ENCODE measurements at regions not wholly inside any gene's neighbourhood (a gene's known extent, or its start where the extent isn't known, plus 50 kb on each side); places are given as distances from the start of the nearest gene placed in this dataset.

GRCh38 chr20:48535556-48535955 is 292.2 kb downstream of the PREX1 start:
- no peak for DNase-seq
- Histone ChIP-seq H3K9ac (ENCODE audit: extremely low read depth, low read length, poor library complexity, severe bottlenecking) (no peak overlapping the region), H3K9me3 (ENCODE audit: control insufficient read depth, low read length) (no peaks in the 10 kb centered on the region), H3K4me1 (ENCODE audit: control insufficient read depth, insufficient read depth, low read length) (peaks cover 8% of the 10 kb centered on the region), H3K36me3 (ENCODE audit: control insufficient read depth, insufficient read depth, low read length) (no peaks in the 10 kb centered on the region), H3K27me3 (ENCODE audit: control insufficient read depth, insufficient read depth, low read length, poor library complexity, severe bottlenecking) (no peaks in the 10 kb centered on the region), H3K4me3 (ENCODE audit: low read length) (no peak overlapping the region), H3K27ac (ENCODE audit: low read depth, low read length) (no peak overlapping the region)
- Mint-ChIP-seq H3K27me3 (ENCODE audit: insufficient read depth) (no peaks in the 10 kb centered on the region), H3K4me3 (no peak overlapping the region), H3K4me1 (peaks cover 11% of the 10 kb centered on the region), H3K9me3 (no peaks in the 10 kb centered on the region), H3K36me3 (ENCODE audit: low read depth) (no peaks in the 10 kb centered on the region), H3K27ac (no peak overlapping the region)
- TF ChIP-seq CTCF (conservative IDR thresholded peaks at IDR 0.05), result no peak
- 96 to 100% methylated on average over 4 to 5 of the region's 5 CpGs for WGBS, 2 experiments (ENCODE audit: insufficient coverage in 1 of 2, insufficient read length in 1 of 2)

- TF ChIP-seq CTCF (conservative IDR thresholded peaks at IDR 0.05), result no peak
- no peak overlapping the region for H3K9ac ChIP-seq (ENCODE audit: extremely low read depth, low read length, poor library complexity, severe bottlenecking)
- no peaks in the 10 kb centered on the region for H3K4me1 Mint-ChIP-seq
- no peaks in the 10 kb centered on the region for H3K27me3 ChIP-seq (ENCODE audit: control insufficient read depth, insufficient read depth, low read length, poor library complexity, severe bottlenecking)
- no peak overlapping the region for H3K4me3 ChIP-seq (ENCODE audit: low read length)
- no peaks in the 10 kb centered on the region for H3K36me3 Mint-ChIP-seq (ENCODE audit: low read depth)
- H3K27me3 Mint-ChIP-seq (ENCODE audit: insufficient read depth), result no peaks in the 10 kb centered on the region
- H3K9me3 ChIP-seq (ENCODE audit: control insufficient read depth, low read length), result no peaks in the 10 kb centered on the region
- H3K9me3 Mint-ChIP-seq, result no peaks in the 10 kb centered on the region
- no peaks in the 10 kb centered on the region for H3K36me3 ChIP-seq (ENCODE audit: control insufficient read depth, insufficient read depth, low read length)
- no peak overlapping the region for H3K4me3 Mint-ChIP-seq
- 86 to 100% methylated on average over 1 to 2 of the region's 2 CpGs for WGBS, 2 experiments (ENCODE audit: insufficient coverage in 1 of 2, insufficient read length in 1 of 2)
- no peak overlapping the region for H3K27ac Mint-ChIP-seq
- H3K4me1 ChIP-seq (ENCODE audit: control insufficient read depth, insufficient read depth, low read length), result no peaks in the 10 kb centered on the region
- no peak overlapping the region for H3K27ac ChIP-seq (ENCODE audit: low read depth, low read length)
- no peak for DNase-seq
Measured at GRCh38 chr20:48532028-48532427, 295.8 kb downstream of the PREX1 start.

- no peaks in the 10 kb centered on the region for H3K27me3 Mint-ChIP-seq (ENCODE audit: insufficient read depth)
- no peaks in the 10 kb centered on the region for H3K4me1 ChIP-seq (ENCODE audit: control insufficient read depth, insufficient read depth, low read length)
- no peak overlapping the region for H3K9ac ChIP-seq (ENCODE audit: extremely low read depth, low read length, poor library complexity, severe bottlenecking)
- no peaks in the 10 kb centered on the region for H3K27me3 ChIP-seq (ENCODE audit: control insufficient read depth, insufficient read depth, low read length, poor library complexity, severe bottlenecking)
- no peaks in the 10 kb centered on the region for H3K36me3 ChIP-seq (ENCODE audit: control insufficient read depth, insufficient read depth, low read length)
- no peak overlapping the region for H3K4me3 ChIP-seq (ENCODE audit: low read length)
- no peak overlapping the region for H3K4me3 Mint-ChIP-seq
- H3K27ac Mint-ChIP-seq, result no peak overlapping the region
- H3K9me3 ChIP-seq (ENCODE audit: control insufficient read depth, low read length), result no peaks in the 10 kb centered on the region
- WGBS, 2 experiments (ENCODE audit: insufficient coverage in 1 of 2, insufficient read length in 1 of 2), result 80 to 84% methylated on average over 1 to 2 of the region's 2 CpGs
- H3K36me3 Mint-ChIP-seq (ENCODE audit: low read depth), result no peaks in the 10 kb centered on the region
- DNase-seq, result no peak
- H3K4me1 Mint-ChIP-seq, result no peaks in the 10 kb centered on the region
- H3K27ac ChIP-seq (ENCODE audit: low read depth, low read length), result no peak overlapping the region
- TF ChIP-seq CTCF (conservative IDR thresholded peaks at IDR 0.05), result no peak
- H3K9me3 Mint-ChIP-seq, result no peaks in the 10 kb centered on the region
Measured at GRCh38 chr20:48531505-48531904, 296.3 kb downstream of the PREX1 start.
